Stimulated activated CD4-positive, alpha-beta T cell treated with anti-CD3 and anti-CD28 coated beads, Interleukin-12 subunit alpha, Interleukin-12 subunit beta, amount 100 ng/mL, for 48 hours (primary cell): ENCODE measurements at regions not wholly inside any gene's neighbourhood (a gene's known extent, or its start where the extent isn't known, plus 50 kb on each side); places are given as distances from the start of the nearest gene placed in this dataset.

Experiments used
- DNase-seq, 3 donors: peaks; one replicate each; pipeline ENCODE4 v3.0.0-alpha.2; 2020; ENCODE audit warnings: low read depth in 2 of 3, low spot score in 1 of 3

GRCh38 chr19:30648866-30649862, 277.0 kb downstream of the ZNF536 start:
- no peak for DNase-seq

GRCh38 chr19:30647891-30648720, 275.9 kb downstream of the ZNF536 start:
- no peak for DNase-seq

DNA sequence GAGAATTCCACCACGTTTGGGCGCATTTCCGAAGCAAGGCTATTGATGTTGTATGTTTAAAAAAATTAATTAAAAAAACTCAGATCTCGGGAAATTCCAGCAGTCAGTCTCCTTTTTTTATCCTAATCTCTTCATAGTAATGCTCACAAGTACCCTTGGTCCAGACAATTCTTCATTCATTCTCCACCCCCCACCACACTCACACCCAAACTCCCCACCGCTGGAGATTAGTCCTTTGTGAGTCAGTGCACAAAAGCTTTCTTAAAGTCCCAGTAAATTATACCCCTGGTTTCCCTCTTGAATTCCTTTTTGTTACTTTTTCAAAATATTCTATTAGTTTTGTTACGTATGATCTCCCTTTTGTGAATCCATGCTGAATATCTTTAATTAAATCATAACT, 274.6 kb downstream of the ZNF536 start:
- DNase-seq = no peak

- no peak for DNase-seq
These were observed 273.9 kb downstream of the ZNF536 start for GRCh38 chr19:30645946-30646577.

DNA sequence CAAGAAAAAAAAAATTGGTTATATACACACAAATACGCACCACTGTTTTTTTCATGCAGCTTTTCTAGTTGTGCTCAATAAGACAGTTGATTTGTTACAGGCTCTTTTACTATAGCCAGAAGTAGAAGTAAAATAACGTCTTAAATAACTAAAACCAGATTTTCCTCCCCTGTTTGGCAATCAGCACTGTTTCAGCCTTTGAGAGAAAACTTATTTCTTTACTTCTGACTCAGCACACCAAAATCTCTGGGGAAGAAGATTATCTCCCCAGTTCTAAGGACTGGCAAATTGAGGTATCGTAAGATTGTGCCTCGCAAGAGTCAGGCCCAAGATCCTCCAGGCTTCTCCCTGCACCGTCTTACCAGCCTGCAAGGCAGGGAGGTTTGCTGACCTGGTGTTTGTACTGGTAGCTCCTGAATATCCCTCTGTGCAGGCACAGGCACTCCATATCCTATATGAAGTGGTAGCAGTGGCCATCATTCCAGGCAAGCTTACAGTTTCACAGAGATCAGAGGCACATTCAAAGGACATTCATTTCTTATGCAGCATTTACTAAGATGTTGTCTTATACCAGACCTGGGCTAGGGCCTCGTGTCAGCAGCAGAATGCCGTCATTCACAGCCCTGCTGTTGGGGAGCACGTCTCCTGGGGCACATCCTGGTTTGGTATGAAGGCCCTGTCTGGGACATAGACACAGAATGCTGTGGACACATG, 268.2 kb downstream of the ZNF536 start:
- DNase-seq = no peak

GRCh38 chr19:30638889-30639288, 266.7 kb downstream of the ZNF536 start:
- DNase-seq = no peak

- no peak for DNase-seq
These were observed 265.7 kb downstream of the ZNF536 start for GRCh38 chr19:30637926-30638325.

DNA sequence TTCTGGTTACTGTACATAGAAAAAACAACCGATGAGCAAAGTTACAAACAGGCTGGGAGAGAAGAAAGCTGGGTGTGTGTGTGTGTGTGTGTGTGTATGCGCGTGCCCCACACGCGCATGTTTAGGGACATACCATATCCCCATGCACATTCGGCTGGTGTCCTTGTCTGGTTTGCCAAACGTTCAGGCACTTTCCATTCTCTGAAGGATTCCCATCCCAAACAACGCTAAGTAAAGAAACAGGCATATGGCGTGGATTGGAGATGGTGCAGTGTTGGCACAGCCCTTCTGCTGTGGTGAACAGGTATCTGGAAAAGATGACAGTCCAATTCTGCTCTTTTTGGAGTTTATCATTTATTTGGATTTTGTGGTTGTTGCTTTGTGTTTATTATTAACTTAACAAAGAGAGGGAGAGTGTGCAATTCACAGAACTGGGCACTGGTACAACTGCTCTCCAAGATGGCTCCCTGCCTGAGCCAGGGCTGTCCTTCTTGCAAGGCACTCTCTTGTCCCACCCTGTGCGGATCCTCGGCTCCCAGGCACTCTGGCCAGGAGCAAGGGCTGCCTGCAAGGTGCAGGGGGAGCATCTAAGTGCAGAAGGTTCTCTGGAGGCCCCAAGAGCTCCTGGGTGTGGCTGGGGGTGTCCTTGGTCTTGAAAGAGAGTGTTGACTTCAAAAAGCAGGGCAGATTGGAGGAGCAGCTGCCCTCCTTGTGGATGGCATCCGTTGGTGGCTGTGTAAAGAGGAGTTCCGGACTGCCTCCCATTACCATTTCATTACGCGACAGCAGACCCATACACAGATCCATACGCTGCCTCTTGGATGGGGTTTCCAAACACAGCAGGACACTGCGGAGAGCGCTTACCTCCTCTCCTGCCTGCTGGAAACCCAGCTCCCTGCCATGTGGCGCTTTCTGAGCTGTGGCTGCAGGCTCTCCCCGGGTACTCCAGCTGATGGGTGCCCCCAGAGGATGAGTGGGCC, 263.1 kb downstream of the ZNF536 start:
- no peak for DNase-seq

- DNase-seq = no peak
These were observed 262.1 kb downstream of the ZNF536 start for GRCh38 chr19:30634131-30634830.

DNA sequence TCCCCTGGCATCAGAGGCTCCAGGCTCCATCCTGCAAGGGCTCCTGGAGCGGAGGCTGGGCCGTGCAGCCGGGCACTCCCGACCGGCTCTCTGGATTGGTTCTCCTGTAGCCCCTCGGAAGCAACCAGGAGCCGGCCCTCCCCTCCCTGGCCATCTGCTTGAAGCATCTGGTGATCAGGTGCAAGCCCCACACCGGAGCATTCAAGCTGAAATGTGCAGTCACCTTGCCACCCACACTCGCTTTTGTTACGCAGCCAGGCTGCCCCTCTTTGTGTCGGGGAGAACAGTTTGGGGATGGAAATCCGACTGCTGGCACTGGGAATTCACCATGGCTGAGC, 258.8 kb downstream of the ZNF536 start:
- DNase-seq = no peak

DNA sequence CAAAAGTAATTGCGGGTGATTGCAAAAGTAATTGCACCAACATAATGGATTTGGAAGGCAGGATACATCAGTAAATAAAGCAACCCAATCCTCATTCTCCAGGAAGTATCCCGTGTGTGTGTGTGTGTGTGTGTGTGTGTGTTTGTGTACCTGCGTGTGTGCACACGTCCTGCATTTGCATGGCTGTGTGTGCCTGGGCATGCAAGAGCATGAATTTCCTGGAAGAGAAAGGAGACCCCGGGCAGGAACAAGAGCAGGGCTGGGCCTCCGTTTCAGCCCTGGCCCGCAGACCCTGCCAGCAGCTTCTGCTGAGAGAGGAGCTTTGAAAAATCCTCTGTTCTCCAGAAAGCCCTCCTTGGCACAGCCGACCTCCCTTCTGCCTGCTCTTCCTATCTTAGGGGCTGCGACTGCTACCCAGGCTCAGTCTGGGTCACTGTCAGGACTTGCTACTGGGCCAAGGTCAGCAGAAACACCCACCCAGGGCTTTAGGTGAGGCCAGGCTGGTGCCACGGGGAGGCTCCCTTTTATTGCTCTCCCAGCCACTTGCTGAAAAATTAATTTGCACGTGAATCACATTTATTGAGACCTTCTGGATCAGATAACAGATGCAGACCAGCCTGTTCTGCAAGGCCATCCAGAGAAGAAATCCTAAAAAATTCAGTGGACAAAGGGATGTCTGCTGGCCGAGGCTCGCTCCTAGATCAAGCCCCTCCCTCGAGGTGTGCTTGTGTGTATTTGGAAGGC, 258.3 kb downstream of the ZNF536 start:
- DNase-seq = no peak

DNA sequence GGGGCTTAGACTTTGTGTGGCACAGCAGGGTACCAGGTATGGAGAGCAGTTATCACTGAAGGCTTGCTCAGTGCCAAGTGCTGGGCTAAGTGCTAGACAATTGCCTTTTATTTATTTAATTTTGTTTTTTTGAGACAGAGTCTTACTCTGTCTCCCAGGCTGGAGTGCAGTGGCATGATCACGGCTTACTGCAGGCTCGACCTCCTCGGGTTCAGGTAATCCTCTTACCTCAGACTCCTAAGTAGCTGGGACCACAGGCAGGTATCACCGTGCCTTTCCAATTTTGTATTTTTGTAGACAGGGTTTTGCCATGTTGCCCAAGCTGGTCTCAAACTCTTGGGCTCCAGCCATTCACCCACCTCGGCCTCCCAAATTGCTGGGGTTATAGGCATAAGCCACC, 256.9 kb downstream of the ZNF536 start:
- no peak for DNase-seq

GRCh38 chr19:30626626-30626966, 254.4 kb downstream of the ZNF536 start:
- no peak for DNase-seq

- no peak for DNase-seq
These were observed 253.9 kb downstream of the ZNF536 start for GRCh38 chr19:30625947-30626625.

- no peak for DNase-seq
These were observed 250.1 kb downstream of the ZNF536 start for GRCh38 chr19:30622276-30622675.

DNA sequence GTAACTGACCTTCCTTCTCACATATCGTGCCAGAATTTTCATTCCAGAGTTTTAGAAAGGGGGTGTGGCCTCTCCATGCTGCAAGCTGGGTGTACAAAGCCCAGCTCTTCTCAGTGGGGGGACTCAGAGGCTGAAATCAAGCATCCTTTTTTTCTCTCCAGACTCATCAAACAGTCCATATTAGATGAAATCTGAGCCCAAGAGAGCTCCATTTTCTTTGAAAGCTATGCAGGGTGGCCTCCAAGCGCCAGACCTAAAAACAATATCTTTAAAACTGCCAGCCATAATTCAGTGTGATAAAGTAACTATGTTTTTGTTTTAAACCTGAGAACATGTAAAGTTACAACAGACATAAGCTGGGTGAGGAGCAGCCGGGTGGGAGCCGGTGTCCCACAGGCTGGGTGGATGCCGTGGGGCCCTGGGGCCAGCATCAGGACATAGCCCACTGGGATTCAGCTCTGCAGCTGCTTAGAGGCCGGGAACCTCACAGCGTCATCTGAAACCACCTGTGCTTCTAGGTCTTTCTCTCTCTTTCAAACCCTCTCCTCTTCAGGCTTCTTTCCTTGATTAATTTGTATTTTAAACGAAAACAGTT, 249.2 kb downstream of the ZNF536 start:
- DNase-seq = no peak

- no peak for DNase-seq
These were observed 248.2 kb downstream of the ZNF536 start for GRCh38 chr19:30620354-30620753.
